ENCODE measurements at regions not wholly inside any gene's neighbourhood (a gene's known extent, or its start where the extent isn't known, plus 50 kb on each side); places are given as distances from the start of the nearest gene placed in this dataset.
"Not testable (repeated sequence)": the region's sequence is repeated elsewhere in the genome, so short reads cannot be mapped to it uniquely, and the experiment has no call there.

DNA sequence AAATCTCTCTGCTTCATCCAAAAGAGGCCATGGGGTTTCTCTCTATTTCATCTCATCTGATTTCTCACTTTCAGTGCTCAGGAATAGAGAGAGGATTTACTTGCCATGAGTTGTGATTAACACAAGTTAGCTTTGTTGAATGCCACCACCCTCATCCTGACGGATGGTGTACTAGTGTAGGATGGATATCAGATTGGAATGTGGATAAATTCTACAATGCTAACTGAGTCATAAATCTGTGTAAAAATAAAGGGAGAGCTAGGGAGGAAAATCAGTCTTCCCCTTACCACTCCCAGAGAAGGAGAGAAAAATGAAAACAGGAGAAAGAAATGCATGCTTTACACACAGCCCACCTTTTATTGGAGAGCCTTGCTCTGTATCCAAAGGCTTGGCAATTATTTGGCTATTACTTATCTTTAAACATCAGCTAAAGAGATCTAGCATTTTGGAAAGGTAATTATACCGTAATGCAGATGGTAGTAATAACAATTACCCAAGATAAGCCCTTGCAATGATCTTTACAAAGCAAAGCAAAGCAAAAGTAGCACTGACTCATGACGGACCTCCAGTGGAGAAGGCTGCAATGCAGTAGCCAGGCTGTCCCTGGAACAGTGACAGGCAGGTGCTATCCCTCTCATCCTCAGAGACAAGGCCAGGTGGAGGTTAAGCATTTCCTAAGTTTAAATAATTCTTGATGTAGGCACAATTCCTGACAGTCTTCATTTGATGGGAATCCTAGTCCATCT is 306.3 kb upstream of the PPARGC1A start:
- DNase-seq = no peak

- no peak for DNase-seq
Measured at GRCh38 chr4:24192018-24192641, 302.3 kb upstream of the PPARGC1A start.

- DNase-seq = no peak
Measured at GRCh38 chr4:24190761-24191695, 301.2 kb upstream of the PPARGC1A start.

DNA sequence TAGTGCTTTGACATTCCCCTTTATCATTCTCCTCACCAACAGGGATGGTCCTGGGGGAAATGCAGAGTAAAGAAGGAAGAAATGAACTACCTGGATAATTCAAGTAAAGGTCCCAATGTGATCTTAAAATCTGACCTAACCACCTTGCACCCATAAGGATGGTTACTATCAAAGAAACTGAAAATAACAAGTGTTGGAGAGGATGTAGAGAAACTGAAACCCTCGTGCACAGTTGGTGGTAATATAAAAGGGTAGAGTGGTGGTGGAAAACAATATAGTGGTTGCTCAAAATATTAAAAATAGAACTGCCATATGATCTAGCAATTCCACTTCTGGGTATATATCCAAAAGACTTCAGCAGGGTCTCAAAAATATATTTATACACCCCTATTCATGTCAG is 298.6 kb upstream of the PPARGC1A start:
- no peak for DNase-seq

GRCh38 chr4:24186466-24186865 is 296.6 kb upstream of the PPARGC1A start:
- DNase-seq = no peak

GRCh38 chr4:24181005-24181404 is 291.2 kb upstream of the PPARGC1A start:
- no peak for DNase-seq

GRCh38 chr4:24180586-24180985 is 290.7 kb upstream of the PPARGC1A start:
- DNase-seq = no peak

DNA sequence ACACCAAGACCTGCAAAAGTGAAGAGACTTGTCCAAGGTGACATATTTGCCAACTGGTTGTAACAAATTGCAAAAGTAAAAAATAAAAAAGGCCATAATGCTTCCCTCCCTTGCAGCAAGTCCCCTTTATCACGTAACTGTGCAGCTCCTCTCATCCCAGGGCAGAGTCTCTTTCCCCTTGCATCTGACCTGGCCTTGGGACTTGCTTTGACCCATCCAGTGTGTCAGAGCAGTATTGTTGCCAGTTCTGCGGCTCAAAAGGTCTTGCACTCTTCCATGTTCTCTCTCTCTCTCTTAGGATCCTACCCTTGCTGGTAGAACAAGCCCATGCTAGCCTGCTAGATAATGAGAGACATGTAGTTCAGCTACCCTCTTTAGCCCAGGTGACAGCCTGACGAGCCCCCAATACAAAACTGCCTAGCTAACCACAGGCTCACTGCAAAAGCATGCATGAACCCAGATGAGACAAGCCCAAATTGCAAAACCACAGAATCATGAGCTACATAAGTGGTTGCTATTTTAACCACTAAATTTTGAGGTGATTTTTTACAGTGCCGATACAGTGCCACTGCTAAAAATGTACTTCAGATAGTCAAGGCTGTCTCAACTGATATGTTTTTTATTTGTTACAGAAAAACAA is 289.5 kb upstream of the PPARGC1A start:
- DNase-seq = no peak

- not testable (repeated sequence) for DNase-seq
Measured at GRCh38 chr4:24177443-24177842, 287.6 kb upstream of the PPARGC1A start.

GRCh38 chr4:24175707-24176106 is 285.9 kb upstream of the PPARGC1A start:
- DNase-seq = no peak

DNA sequence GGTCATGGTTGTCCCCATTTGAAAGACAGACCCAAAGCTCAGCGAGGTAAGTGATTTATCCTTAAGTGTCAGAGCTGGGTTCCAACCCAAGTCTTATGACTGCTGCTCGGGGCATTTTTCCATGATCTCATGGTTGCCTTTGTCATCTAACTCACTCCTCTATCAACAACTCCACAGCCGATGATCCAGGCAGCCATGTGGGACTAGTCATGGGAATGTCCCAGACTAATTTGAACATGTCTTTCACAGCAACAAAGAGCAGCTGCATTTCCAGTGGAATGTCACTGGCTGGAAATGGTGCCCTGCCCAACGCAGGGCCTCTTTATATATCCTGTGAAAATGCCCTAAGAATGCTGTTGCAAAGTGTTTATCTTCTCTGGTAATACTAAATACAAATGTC is 284.8 kb upstream of the PPARGC1A start:
- DNase-seq = no peak

DNA sequence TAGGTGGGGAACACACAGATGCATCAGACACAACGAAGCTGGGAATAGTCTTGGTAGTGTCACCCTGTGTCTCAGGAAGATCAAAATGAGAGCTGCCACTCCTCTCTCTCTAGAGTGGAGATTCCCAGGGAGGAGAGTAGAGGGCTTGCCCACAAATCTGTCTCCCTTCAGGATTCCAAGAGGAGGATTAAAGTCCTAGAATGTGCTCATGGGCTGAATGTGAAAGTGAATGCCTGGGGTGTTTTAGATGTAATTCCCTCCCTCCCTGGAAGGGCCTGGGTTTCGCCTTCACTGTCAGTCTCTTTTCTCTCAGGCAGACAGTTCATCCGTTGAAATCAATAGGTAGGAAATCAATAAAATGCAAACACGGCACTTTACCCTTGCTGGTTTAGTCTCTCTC is 282.6 kb upstream of the PPARGC1A start:
- no peak for DNase-seq

- no peak for DNase-seq
Measured at GRCh38 chr4:24169956-24170355, 280.1 kb upstream of the PPARGC1A start.

DNA sequence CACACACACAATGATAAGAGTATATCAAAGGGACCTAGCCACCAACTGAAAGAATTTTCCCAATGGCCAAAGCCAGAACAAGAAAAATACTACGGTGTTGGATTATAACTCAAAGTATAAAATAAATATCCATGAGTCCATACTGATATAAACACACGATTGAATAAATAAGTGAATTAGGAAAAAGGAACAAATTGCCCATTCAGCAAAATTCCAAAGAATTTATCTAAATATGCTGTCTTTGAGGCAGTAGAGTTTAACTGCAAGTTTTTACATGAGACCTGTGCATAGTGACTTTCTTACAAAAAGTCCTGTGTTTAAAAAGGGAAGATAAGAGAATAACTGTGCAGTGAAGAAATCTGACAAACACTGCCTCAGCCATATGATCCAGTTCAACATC is 278.8 kb upstream of the PPARGC1A start:
- DNase-seq = no peak

DNA sequence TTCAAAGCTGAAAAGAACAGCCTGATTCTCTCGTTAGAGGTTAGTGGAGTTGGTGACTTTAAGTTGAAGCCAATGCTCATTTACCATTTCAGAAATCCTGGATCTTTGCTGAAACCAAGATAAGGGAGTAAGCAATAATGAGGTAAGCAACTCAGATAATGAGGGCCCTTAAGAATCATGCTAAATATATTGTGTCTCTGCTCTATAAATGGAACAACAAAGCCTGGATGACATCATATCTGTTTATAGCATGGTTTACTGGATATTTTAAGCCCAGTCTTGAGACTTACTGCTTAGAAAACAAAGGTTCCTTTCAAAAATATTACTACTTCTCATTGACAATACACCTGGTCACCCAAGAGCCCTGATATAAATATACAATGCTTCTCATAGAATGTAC is 276.7 kb upstream of the PPARGC1A start:
- no peak for DNase-seq

GRCh38 chr4:24164797-24165196 is 274.9 kb upstream of the PPARGC1A start:
- DNase-seq = no peak

DNA sequence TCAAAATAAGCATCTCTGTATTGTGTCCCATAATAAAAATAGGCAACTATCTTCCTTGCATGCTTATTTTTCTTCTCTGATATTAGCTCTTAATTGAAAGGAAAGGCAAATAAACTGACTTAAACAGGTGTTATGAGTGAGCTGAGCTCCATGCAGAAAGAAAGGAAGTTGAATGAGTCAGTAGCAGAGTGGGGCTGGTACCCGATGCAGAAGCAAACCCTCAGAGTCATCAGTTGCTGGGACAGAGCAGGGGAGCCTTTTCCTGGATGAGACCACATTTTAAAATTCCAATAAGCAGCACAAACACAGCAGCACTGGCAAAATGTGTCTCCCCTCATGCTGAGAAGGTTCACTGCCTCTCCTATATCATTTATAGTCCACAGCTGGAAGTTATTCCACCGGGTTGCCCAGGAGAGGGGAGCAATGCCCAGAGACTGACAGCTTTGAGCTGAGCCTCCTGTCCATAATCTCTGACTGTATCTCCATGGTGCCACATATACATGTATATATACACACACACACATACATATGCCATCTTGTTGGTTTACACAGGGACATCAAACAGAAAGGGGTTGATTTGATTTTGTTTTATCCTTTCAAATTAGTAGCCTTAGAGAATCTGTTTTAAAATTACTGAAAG is 274.3 kb upstream of the PPARGC1A start:
- DNase-seq = no peak

GRCh38 chr4:24163314-24163713 is 273.5 kb upstream of the PPARGC1A start:
- no peak for DNase-seq

DNA sequence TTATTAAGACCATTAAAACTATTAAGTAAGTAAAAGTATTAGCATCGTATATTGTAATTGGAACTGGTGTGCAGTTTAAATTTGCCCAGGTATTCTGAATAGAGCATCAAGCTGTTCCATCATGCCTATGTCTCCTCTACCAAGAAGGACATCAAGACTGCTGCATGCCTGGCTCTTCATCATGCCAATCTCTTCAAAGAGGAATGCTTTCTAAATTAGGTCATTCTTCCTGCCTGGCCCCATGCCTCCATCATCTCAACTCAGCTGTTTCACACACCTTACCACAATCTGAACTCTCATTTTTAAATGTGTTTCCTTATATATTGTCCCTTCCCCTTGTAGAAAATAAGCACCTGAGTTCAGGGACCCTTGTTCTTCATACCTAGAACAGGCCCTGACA is 270.5 kb upstream of the PPARGC1A start:
- no peak for DNase-seq

GRCh38 chr4:24158031-24158430 is 268.2 kb upstream of the PPARGC1A start:
- no peak for DNase-seq

DNA sequence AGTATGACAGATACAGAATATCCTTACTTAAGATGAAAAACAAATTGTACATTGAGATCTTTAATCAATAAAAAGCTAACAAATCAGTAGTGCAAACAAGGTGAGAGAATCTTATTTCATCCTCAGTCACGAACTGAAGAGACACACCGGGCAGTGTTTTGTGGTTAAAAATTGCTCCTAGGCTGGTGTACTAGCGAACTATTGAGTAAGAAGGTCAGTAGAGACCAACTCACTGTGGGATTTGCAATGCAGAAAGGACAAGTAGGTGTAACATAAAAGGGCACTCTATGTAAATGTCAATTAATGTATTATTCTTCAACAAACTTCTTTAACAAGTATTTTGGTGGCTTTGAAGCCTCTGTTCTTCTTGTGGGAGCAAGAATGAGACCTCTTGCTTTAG is 260.2 kb upstream of the PPARGC1A start:
- DNase-seq = no peak

GRCh38 chr4:24146127-24146526 is 256.3 kb upstream of the PPARGC1A start:
- DNase-seq = no peak

- no peak for DNase-seq
Measured at GRCh38 chr4:24145591-24145990, 255.7 kb upstream of the PPARGC1A start.

Measured in activated T-cell treated with anti-CD3 and anti-CD28 coated beads for 4 hours (primary cell).